GM18505 (cell line): ENCODE measurements at regions not wholly inside any gene's neighbourhood (a gene's known extent, or its start where the extent isn't known, plus 50 kb on each side); places are given as distances from the start of the nearest gene placed in this dataset.
A peak's percentile ranks its signal among the peaks of the same experiment; 100 is the strongest.
"Not testable (repeated sequence)": the region's sequence is repeated elsewhere in the genome, so short reads cannot be mapped to it uniquely, and the experiment has no call there.

ENCODE experiments used
- ATAC-seq: cut with Tn5 transposase; IDR thresholded peaks from one replicate; pipeline ENCODE4 v1.9.1; 2021; ENCODE audit not compliant: unreplicated experiment
- POLR2A ChIP-seq: IDR thresholded peaks from 4 replicates; pipeline ENCODE4 v1.6.1; 2011; ENCODE audit warnings: borderline replicate concordance; ENCODE audit not compliant: insufficient read depth, insufficient read length; ENCODE audit errors: extremely low read depth

GRCh38 chr7:106735637-106736036, 74.7 kb upstream of the CCDC71L start:
- TF ChIP-seq POLR2A = no peak

GRCh38 chr7:106736123-106736507, 75.2 kb upstream of the CCDC71L start:
- TF ChIP-seq POLR2A = no peak
- ATAC-seq = no peak

More at GRCh38 chr7:106735637-106736036, 74.7 kb upstream of the CCDC71L start:
- no peak for ATAC-seq

- peak; percentile 72 for ATAC-seq
These were observed 75.7 kb upstream of the CCDC71L start for GRCh38 chr7:106736508-106737201.

GRCh38 chr7:106737202-106737562, 76.2 kb upstream of the CCDC71L start:
- peak; percentile 12 for ATAC-seq
- TF ChIP-seq POLR2A = no peak

More at GRCh38 chr7:106736508-106737201, 75.7 kb upstream of the CCDC71L start:
- TF ChIP-seq POLR2A = no peak

- ATAC-seq = no peak
- TF ChIP-seq POLR2A = no peak
These were observed 79.8 kb upstream of the CCDC71L start for GRCh38 chr7:106740806-106741205.

GRCh38 chr7:106744563-106745091, 83.7 kb upstream of the CCDC71L start:
- TF ChIP-seq POLR2A = no peak
- ATAC-seq = no peak

- not testable (repeated sequence) for ATAC-seq
These were observed 86.3 kb upstream of the CCDC71L start for GRCh38 chr7:106747301-106747700.

- no peak for ATAC-seq
- TF ChIP-seq POLR2A = no peak
These were observed 86.8 kb upstream of the CCDC71L start for GRCh38 chr7:106747804-106748203.

- TF ChIP-seq POLR2A = no peak
- ATAC-seq = no peak
These were observed 88.2 kb upstream of the CCDC71L start for GRCh38 chr7:106749165-106749564.

GRCh38 chr7:106750773-106751172, 89.8 kb upstream of the CCDC71L start:
- ATAC-seq = no peak
- TF ChIP-seq POLR2A = no peak

- no peak for ATAC-seq
- TF ChIP-seq POLR2A = no peak
These were observed 91.4 kb upstream of the CCDC71L start for GRCh38 chr7:106752367-106752766.

GRCh38 chr7:106755024-106755423, 94.1 kb upstream of the CCDC71L start:
- not testable (repeated sequence) for ATAC-seq

GRCh38 chr7:106755641-106756040, 94.7 kb upstream of the CCDC71L start:
- no peak for TF ChIP-seq POLR2A
- no peak for ATAC-seq

GRCh38 chr7:106756071-106756470, 95.1 kb upstream of the CCDC71L start:
- no peak for ATAC-seq
- TF ChIP-seq POLR2A = no peak

- no peak for TF ChIP-seq POLR2A
- ATAC-seq = no peak
These were observed 95.9 kb upstream of the CCDC71L start for GRCh38 chr7:106756884-106757283.
